Spinal cord (tissue), 9 donors: ENCODE measurements at regions not wholly inside any gene's neighbourhood (a gene's known extent, or its start where the extent isn't known, plus 50 kb on each side); places are given as distances from the start of the nearest gene placed in this dataset.

Source experiments
- DNase-seq, 6 donors: peaks; one replicate each; pipeline versions ENCODE4 v3.0.0 to v3.0.0-alpha.2; 2013 to 2015; ENCODE audit warnings: low spot score in 6 of 6, low read depth in 4 of 6
- H3K27ac ChIP-seq: one replicate; pipeline ENCODE4 v1.5.1; 2013; ENCODE audit warnings: low read depth, low read length, control low read depth
- H3K27me3 ChIP-seq: one replicate; pipeline ENCODE4 v1.6.1; 2013; ENCODE audit warnings: low read length; ENCODE audit not compliant: control insufficient read depth, insufficient read depth
- H3K36me3 ChIP-seq: one replicate; pipeline ENCODE4 v1.6.1; 2013; ENCODE audit warnings: low read length; ENCODE audit not compliant: control insufficient read depth, insufficient read depth
- H3K4me1 ChIP-seq: one replicate; pipeline ENCODE4 v1.6.1; 2013; ENCODE audit warnings: low read length; ENCODE audit not compliant: control insufficient read depth, insufficient read depth
- H3K4me3 ChIP-seq: one replicate; pipeline ENCODE4 v1.5.1; 2013; ENCODE audit warnings: low read depth, low read length, control low read depth
- H3K9me3 ChIP-seq: one replicate; pipeline ENCODE4 v1.6.1; 2013; ENCODE audit warnings: low read length; ENCODE audit not compliant: control insufficient read depth, insufficient read depth
- WGBS: methylation state at CpG from one replicate; pipeline ENCODE4 v1.1.5; 2013; ENCODE audit warnings: missing lambda C conversion rate; ENCODE audit not compliant: insufficient coverage; 5-methylcytosine and 5-hydroxymethylcytosine counted together
- donor health status: healthy.

DNA sequence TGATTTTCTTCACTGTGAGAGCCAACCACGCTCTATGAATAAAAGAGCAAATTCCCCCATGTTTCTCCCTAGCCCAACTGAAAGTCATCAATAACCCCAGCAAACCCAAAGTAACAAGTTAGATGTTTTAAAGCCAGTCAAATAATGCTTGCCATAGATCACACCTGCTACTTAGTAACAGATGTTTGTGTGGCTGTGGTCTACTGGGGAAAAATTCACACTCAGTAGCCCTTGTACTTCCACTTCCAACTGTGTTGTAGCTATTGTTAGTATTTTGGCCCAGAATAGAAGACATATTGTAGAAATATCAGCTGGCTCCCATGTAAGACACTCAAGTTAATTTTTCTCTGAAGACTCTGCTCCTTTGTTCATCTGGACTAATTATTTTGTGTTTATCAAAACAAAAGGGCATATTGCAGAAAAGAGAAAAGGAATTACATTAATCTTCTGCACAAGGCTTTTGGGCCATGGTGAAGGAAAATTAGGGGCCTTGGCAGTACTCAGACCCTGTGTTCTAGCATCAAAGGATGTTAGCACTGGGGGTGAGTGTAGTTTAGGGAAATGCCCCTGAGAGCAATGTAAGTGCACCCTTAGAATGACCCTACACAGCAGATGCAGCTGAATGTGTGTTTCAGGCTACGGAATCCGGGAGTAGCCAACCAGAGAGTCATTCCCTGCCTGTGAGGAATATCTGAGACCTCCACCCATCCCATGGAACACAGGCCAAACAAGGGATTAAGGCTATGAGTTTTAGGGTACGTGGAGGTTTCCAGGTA is 521.9 kb downstream of the EPHA4 start:
- H3K27me3 ChIP-seq = no peaks in the 10 kb centered on the region
- no peak overlapping the region for H3K27ac ChIP-seq
- H3K36me3 ChIP-seq = no peaks in the 10 kb centered on the region
- DNase-seq = peak in 1 of 6 donors; percentile 52
- WGBS = 79% methylated on average over 2 of the region's 4 CpGs
- no peak overlapping the region for H3K4me3 ChIP-seq
- H3K4me1 ChIP-seq = no peaks in the 10 kb centered on the region
- no peaks in the 10 kb centered on the region for H3K9me3 ChIP-seq

DNA sequence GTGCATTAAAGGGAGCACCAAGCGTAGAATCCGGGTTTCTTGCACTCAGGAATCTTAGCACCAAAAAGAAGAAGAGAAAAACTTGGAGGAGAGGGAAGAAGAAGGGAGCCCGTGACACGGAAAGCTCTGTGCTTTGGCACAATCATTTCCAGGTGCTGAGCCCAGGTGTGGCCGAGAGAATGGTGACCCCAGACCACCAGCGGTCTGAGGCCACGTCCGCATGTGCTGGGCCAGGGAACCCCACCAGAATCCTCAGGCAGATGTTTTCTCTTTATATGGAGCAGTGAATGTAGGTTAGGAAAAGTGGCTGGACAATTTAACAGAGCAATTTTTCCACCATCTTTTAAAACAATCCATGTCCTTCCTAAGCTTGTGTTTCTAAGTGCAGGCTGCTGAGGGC is 520.9 kb downstream of the EPHA4 start:
- H3K36me3 ChIP-seq = no peaks in the 10 kb centered on the region
- no peak overlapping the region for H3K27ac ChIP-seq
- H3K9me3 ChIP-seq = no peaks in the 10 kb centered on the region
- H3K4me3 ChIP-seq = no peak overlapping the region
- H3K4me1 ChIP-seq = no peaks in the 10 kb centered on the region
- H3K27me3 ChIP-seq = no peaks in the 10 kb centered on the region
- no peak for DNase-seq
- WGBS = 95% methylated on average over 7 of the region's 8 CpGs

DNA sequence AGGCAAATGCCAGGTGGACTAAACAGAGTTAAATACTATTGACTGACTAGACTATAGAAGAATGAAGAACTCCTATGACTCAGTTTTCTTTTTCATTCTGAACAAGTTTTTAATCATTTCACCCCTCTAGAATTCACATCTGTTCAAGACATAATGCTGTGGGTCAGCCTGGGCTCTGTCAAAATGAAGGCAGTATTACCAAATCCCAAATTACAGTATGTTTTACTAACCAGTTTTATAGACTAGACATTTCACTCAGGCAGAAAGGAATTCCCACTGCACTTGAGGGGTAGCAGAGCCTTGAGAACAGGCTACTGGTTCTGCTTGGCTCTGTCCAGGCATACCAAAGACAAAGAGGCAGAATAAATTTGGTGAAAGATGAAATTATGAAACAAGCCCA is 511.7 kb downstream of the EPHA4 start:
- no peak overlapping the region for H3K4me3 ChIP-seq
- no peak overlapping the region for H3K27ac ChIP-seq
- no peaks in the 10 kb centered on the region for H3K27me3 ChIP-seq
- H3K4me1 ChIP-seq = no peaks in the 10 kb centered on the region
- H3K9me3 ChIP-seq = no peaks in the 10 kb centered on the region
- H3K36me3 ChIP-seq = no peaks in the 10 kb centered on the region
- no peak for DNase-seq

DNA sequence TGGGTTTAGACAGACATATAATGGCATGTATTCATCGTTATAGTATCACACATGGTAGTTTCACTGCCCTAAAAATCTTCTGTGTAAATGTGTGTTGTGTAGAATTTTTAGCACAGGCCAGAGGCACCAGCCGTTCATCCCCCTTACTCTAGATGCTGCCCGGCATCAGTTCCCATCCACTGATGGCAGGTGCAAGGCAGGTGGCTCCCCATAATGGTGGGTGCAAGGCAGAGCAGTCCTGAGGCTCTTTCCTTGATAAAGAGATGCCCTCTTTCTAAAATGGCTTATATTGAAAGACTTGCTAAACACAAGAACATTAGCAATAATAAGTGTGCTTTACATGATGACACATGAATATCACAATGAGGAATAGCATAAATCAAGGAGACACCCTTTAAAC is 508.5 kb downstream of the EPHA4 start:
- no peaks in the 10 kb centered on the region for H3K27me3 ChIP-seq
- H3K9me3 ChIP-seq = no peaks in the 10 kb centered on the region
- no peak overlapping the region for H3K4me3 ChIP-seq
- DNase-seq = no peak
- no peaks in the 10 kb centered on the region for H3K36me3 ChIP-seq
- H3K4me1 ChIP-seq = no peaks in the 10 kb centered on the region
- H3K27ac ChIP-seq = no peak overlapping the region
- WGBS = no CpG with 5 or more reads among the region's 3 CpGs

DNA sequence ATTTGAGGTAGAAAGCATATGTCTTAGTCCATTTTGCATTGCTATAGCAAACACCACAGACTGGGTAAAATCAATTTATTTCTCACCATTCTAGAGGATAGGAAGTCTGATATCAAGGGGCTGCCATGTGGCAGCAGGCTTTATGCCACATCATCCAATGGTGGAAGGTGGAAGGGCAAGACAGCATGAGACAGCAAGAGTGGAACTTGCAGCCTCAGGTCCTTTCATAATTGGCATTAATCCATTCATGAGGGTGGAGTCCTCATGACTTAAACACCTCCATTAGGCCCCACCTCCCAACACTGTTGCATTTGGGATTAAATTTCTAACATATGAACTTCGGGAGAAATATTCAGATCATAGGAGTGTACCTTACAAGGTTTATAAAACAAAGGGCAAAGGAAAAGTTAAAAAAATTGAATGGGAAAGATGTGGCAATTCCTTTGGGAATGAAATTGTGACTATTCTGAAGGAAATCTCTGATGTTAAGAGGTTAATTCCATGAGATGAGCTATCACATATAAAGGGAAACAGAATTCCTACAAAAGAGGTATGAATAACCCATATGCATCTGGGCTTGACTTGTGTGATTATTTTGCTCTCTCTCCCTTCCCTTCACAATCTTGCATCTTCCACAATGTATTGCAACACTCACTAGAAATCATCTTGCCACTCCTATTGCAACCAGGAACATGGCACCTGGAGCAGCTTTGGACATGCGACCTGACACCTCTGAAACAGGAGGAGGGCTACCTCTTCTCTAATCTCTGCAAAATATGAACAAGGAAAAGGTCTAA is 507.8 kb downstream of the EPHA4 start:
- Histone ChIP-seq H3K27ac (no peak overlapping the region), H3K9me3 (no peaks in the 10 kb centered on the region), H3K36me3 (no peaks in the 10 kb centered on the region), H3K4me1 (no peaks in the 10 kb centered on the region), H3K27me3 (no peaks in the 10 kb centered on the region), H3K4me3 (no peak overlapping the region)
- no peak for DNase-seq
- WGBS = no CpG with 5 or more reads among the region's 2 CpGs

DNA sequence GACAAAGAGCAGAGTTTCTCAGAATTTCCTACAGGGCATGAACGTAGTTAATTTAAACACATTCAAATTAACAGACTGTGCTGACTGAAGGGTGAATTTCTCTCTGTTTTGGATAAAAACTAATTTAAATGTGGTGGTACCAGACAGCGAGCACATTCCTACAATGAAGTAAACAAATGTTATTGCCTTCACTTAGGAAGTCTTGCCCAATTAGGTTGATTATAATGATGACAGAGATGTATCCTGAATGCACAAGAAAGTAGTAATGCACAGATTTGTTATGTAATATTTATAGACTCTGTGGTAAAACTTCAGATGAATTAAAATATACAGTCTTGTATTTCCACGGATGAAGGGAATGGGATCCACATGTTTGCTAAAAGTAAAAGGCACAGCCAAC is 507.2 kb downstream of the EPHA4 start:
- no CpG with 5 or more reads among the region's 3 CpGs for WGBS
- no peaks in the 10 kb centered on the region for H3K36me3 ChIP-seq
- no peaks in the 10 kb centered on the region for H3K27me3 ChIP-seq
- H3K4me3 ChIP-seq = no peak overlapping the region
- peak in 1 of 6 donors; percentile 38 for DNase-seq
- H3K27ac ChIP-seq = no peak overlapping the region
- no peaks in the 10 kb centered on the region for H3K4me1 ChIP-seq
- H3K9me3 ChIP-seq = no peaks in the 10 kb centered on the region

DNA sequence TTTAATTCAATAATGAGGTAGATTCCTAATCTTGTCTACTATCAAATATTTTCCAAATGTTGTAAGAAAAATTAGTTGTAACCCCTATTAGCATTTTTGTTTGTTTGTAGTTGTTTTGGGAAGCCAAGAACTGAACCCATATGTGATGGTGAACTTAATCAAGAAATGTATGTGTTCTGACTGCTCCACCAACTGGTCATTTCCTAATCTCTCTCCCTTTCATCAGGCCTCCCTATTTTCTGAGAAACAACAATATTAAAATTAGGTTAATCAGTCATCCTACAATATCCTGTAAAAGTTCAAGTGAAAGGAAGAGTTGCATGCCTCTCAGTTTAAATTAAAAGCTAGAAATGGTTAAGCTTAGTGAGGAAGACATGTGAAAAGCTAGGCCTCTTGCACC is 504.0 kb downstream of the EPHA4 start:
- no peaks in the 10 kb centered on the region for H3K4me1 ChIP-seq
- H3K27ac ChIP-seq = no peak overlapping the region
- no peaks in the 10 kb centered on the region for H3K27me3 ChIP-seq
- no peak for DNase-seq
- H3K36me3 ChIP-seq = no peaks in the 10 kb centered on the region
- no peak overlapping the region for H3K4me3 ChIP-seq
- H3K9me3 ChIP-seq = peaks cover 10% of the 10 kb centered on the region

DNA sequence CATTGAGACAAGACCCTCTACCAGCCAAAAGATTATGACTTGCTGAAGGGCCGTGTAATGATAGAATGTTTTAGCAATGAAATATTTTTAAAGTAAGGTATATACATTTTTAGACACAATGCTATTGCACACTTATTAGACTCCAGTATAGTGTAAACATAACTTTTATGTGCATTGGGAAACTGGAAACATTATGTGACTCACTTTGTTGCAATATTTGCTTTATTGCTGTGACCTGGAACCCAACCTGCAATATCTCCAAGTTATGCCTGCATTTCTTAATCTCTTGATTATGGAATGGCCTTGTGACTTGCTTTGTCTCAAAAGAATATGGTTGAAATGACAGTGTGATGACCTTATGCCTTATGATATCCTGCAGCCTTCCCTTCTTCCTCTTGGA is 502.0 kb downstream of the EPHA4 start:
- H3K4me1 ChIP-seq = no peaks in the 10 kb centered on the region
- peaks cover 10% of the 10 kb centered on the region for H3K9me3 ChIP-seq
- WGBS = no CpG with 5 or more reads among the region's 1 CpG

DNA sequence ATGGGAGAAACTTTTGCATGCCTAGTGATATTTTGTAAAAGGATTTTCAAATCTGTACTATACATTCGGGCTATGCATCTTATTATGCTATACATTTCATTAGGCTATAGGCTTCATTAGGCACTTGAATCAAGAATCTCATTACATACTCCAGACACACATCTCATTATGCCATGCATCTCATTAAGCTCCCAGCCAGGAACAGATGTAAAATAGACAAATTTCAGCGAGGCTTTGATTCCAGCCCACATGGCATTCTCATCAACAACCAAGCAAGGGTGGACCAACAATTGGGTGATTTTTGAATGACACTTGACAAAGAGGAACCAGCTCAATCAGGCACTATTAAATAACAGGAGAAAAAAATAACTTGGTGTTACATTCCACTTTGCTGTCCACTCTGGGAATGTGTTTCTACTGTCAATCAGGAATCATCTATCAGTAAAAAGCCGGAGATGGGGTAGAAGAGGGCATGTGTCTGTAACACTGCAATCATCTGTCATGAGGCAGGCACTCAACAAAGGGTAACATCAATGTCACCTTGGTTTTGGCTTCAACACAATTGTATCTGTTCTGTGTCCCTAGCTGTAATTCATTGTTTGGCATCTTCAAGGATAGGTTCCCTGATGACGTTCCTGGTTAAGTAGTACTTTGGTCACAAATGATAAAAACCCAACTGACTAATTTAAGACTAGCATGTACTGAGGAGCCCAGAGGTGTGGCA is 498.6 kb downstream of the EPHA4 start:
- Histone ChIP-seq H3K27me3 (no peaks in the 10 kb centered on the region), H3K4me1 (no peaks in the 10 kb centered on the region), H3K27ac (no peak overlapping the region), H3K9me3 (peaks cover 10% of the 10 kb centered on the region), H3K4me3 (no peak overlapping the region), H3K36me3 (no peaks in the 10 kb centered on the region)
- peak in 2 of 6 donors; percentile 60 to 74 for DNase-seq
- WGBS = 70% methylated on average over 2 of the region's 4 CpGs

More for the DNA sequence above, 502.0 kb downstream of the EPHA4 start:
- Histone ChIP-seq H3K27ac (no peak overlapping the region), H3K4me3 (no peak overlapping the region), H3K27me3 (no peaks in the 10 kb centered on the region), H3K36me3 (no peaks in the 10 kb centered on the region)
- DNase-seq = no peak
